HEK293 (cell line): ENCODE measurements at regions not wholly inside any gene's neighbourhood (a gene's known extent, or its start where the extent isn't known, plus 50 kb on each side); places are given as distances from the start of the nearest gene placed in this dataset.

ENCODE experiments used
- CTCF ChIA-PET: fragments of 350-600 bp; formaldehyde crosslinking; extraction: SDS; loops from one replicate; lab custom pipeline; 2021; ENCODE audit warnings: antibody characterized with exemption; lab: Yijun Ruan, JAX
- POLR2A ChIA-PET: fragments of 300-600 bp; formaldehyde crosslinking; extraction: SDS; loops from one replicate; lab custom pipeline; 2020; ENCODE audit warnings: antibody characterized with exemption, inconsistent platforms; lab: Yijun Ruan, JAX
- H3K27ac ChIP-seq: fragments of 200-500 bp; sonication (Bioruptor generic); 2 replicates; pipeline ENCODE4 v1.5.1; 2014; ENCODE audit warnings: low read depth, low read length, control low read depth, inconsistent platforms; ENCODE audit errors: extremely low read depth
- H3K36me3 ChIP-seq, 2 experiments: fragments of 200-500 bp in 1 of 2; sonication (Bioruptor generic) in 1 of 2; 1 replicate in 1 of 2; 2 replicates in 1 of 2; pipeline ENCODE4 v1.5.1; 2014 to 2017; ENCODE audit warnings: inconsistent platforms in 2 of 2, low read length in 2 of 2; ENCODE audit not compliant: control insufficient read depth in 2 of 2, insufficient read depth in 1 of 2
- H3K4me1 ChIP-seq: fragments of 200-500 bp; sonication (Bioruptor generic); 2 replicates; pipeline ENCODE4 v1.5.1; 2014; ENCODE audit warnings: mild to moderate bottlenecking, low read length, inconsistent platforms; ENCODE audit not compliant: control insufficient read depth, insufficient read depth
- H3K4me3 ChIP-seq: 2 replicates; pipeline ENCODE4 v1.5.1; 2011; ENCODE audit warnings: low read depth, mild to moderate bottlenecking, control low read depth, low read length, moderate library complexity
- H3K9me3 ChIP-seq: fragments of 200-500 bp; sonication (Bioruptor generic); 2 replicates; pipeline ENCODE4 v1.5.1; 2014; ENCODE audit warnings: low read depth, low read length, inconsistent platforms; ENCODE audit not compliant: control insufficient read depth, insufficient read depth
- AEBP2 ChIP-seq: fragments of 450-650 bp; formaldehyde crosslinking; IDR thresholded peaks from 2 replicates; pipeline ENCODE4 v1.5.1; 2016; ENCODE audit warnings: missing biosample characterization, missing genetic modification characterization, borderline replicate concordance
- BCL11B ChIP-seq: fragments of 450-650 bp; formaldehyde crosslinking; IDR thresholded peaks from 2 replicates; pipeline ENCODE4 v1.5.1; 2016; ENCODE audit warnings: low read depth, missing biosample characterization, missing genetic modification characterization
- EGR2 ChIP-seq: fragments of 450-650 bp; formaldehyde crosslinking; IDR thresholded peaks from 2 replicates; pipeline ENCODE4 v1.5.1; 2016; ENCODE audit warnings: low read depth, missing biosample characterization, missing genetic modification characterization
- GLI4 ChIP-seq: fragments of 450-650 bp; formaldehyde crosslinking; IDR thresholded peaks from 2 replicates; pipeline ENCODE4 v1.5.1; 2016; ENCODE audit warnings: missing biosample characterization, missing genetic modification characterization
- HOXA7 ChIP-seq: sonication (generic); formaldehyde crosslinking; IDR thresholded peaks from 2 replicates; pipeline ENCODE4 v1.8.1; 2022; ENCODE audit warnings: missing genetic modification reagents, borderline replicate concordance
- IKZF3 ChIP-seq: fragments of 450-650 bp; IDR thresholded peaks from 2 replicates; pipeline ENCODE4 v1.5.0; 2018; ENCODE audit warnings: missing biosample characterization, mild to moderate bottlenecking, missing genetic modification characterization, moderate library complexity
- PATZ1 ChIP-seq: fragments of 450-650 bp; formaldehyde crosslinking; IDR thresholded peaks from 2 replicates; pipeline ENCODE4 v1.5.1; 2016; ENCODE audit warnings: missing biosample characterization, missing genetic modification characterization
- SETDB1 ChIP-seq: IDR thresholded peaks from one replicate; pipeline ENCODE4 v1.6.1; 2017; ENCODE audit warnings: mild to moderate bottlenecking, low read length, moderate library complexity, mixed read lengths; ENCODE audit not compliant: insufficient read length
- SP3 ChIP-seq: fragments of 450-650 bp; formaldehyde crosslinking; IDR thresholded peaks from 2 replicates; pipeline ENCODE4 v1.5.1; 2016; ENCODE audit warnings: missing biosample characterization, missing genetic modification characterization
- TRIM28 ChIP-seq: IDR thresholded peaks from 2 replicates; pipeline ENCODE4 v1.6.1; 2011; ENCODE audit warnings: low read length, control low read depth, borderline replicate concordance
- ZBTB8A ChIP-seq: fragments of 450-650 bp; formaldehyde crosslinking; IDR thresholded peaks from 2 replicates; pipeline ENCODE4 v1.5.1; 2016; ENCODE audit warnings: missing biosample characterization, missing genetic modification characterization
- ZNF132 ChIP-seq: fragments of 450-650 bp; formaldehyde crosslinking; IDR thresholded peaks from 2 replicates; pipeline ENCODE4 v1.5.1; 2017; ENCODE audit warnings: missing biosample characterization, missing genetic modification characterization, borderline replicate concordance
- ZNF169 ChIP-seq: fragments of 450-650 bp; formaldehyde crosslinking; IDR thresholded peaks from 2 replicates; pipeline ENCODE4 v1.5.1; 2016; ENCODE audit warnings: missing biosample characterization, missing genetic modification characterization
- ZNF174 ChIP-seq: fragments of 450-650 bp; formaldehyde crosslinking; IDR thresholded peaks from 2 replicates; pipeline ENCODE4 v1.5.0; 2017; ENCODE audit warnings: missing biosample characterization, mild to moderate bottlenecking, missing genetic modification characterization
- ZNF248 ChIP-seq: fragments of 450-650 bp; formaldehyde crosslinking; IDR thresholded peaks from 2 replicates; pipeline ENCODE4 v1.5.1; 2017; ENCODE audit warnings: missing biosample characterization, missing genetic modification characterization
- ZNF280C ChIP-seq: fragments of 450-650 bp; formaldehyde crosslinking; IDR thresholded peaks from 2 replicates; pipeline ENCODE4 v1.5.1; 2016; ENCODE audit warnings: missing biosample characterization, missing genetic modification characterization
- ZNF311 ChIP-seq: fragments of 450-650 bp; formaldehyde crosslinking; IDR thresholded peaks from 2 replicates; pipeline ENCODE4 v1.5.1; 2017; ENCODE audit warnings: missing biosample characterization, missing genetic modification characterization, borderline replicate concordance
- ZNF324 ChIP-seq: fragments of 450-650 bp; formaldehyde crosslinking; IDR thresholded peaks from 2 replicates; pipeline ENCODE4 v1.5.1; 2016; ENCODE audit warnings: missing biosample characterization, missing genetic modification characterization
- ZNF341 ChIP-seq: fragments of 450-650 bp; formaldehyde crosslinking; IDR thresholded peaks from 2 replicates; pipeline ENCODE4; 2016; ENCODE audit warnings: low read depth, missing biosample characterization, missing genetic modification characterization
- ZNF398 ChIP-seq: fragments of 450-650 bp; formaldehyde crosslinking; IDR thresholded peaks from 2 replicates; pipeline ENCODE4 v1.5.1; 2017; ENCODE audit warnings: missing biosample characterization, missing genetic modification characterization
- ZNF473 ChIP-seq: fragments of 450-650 bp; formaldehyde crosslinking; IDR thresholded peaks from 2 replicates; pipeline ENCODE4 v1.5.1; 2017; ENCODE audit warnings: missing biosample characterization, missing genetic modification characterization
- ZNF510 ChIP-seq: fragments of 450-650 bp; formaldehyde crosslinking; IDR thresholded peaks from 2 replicates; pipeline ENCODE4 v1.5.1; 2018; ENCODE audit warnings: mild to moderate bottlenecking, missing genetic modification characterization, missing biosample characterization; ENCODE audit not compliant: insufficient replicate concordance
- ZNF530 ChIP-seq: fragments of 450-650 bp; formaldehyde crosslinking; IDR thresholded peaks from 2 replicates; pipeline ENCODE4 v1.5.1; 2016; ENCODE audit warnings: low read depth, missing biosample characterization, missing genetic modification characterization
- ZNF549 ChIP-seq: fragments of 450-650 bp; IDR thresholded peaks from 2 replicates; pipeline ENCODE4 v1.5.1; 2018; ENCODE audit warnings: missing biosample characterization, missing genetic modification characterization, mild to moderate bottlenecking, inconsistent platforms, moderate library complexity
- ZNF600 ChIP-seq: fragments of 450-650 bp; formaldehyde crosslinking; IDR thresholded peaks from 2 replicates; pipeline ENCODE4 v1.5.1; 2016; ENCODE audit warnings: missing biosample characterization, missing genetic modification characterization
- ZNF677 ChIP-seq: fragments of 450-650 bp; IDR thresholded peaks from 2 replicates; pipeline ENCODE4 v1.5.0; 2018; ENCODE audit warnings: missing biosample characterization, mild to moderate bottlenecking, missing genetic modification characterization, moderate library complexity
- ZNF704 ChIP-seq: fragments of 450-650 bp; formaldehyde crosslinking; IDR thresholded peaks from 2 replicates; pipeline ENCODE4 v1.5.1; 2016; ENCODE audit warnings: missing biosample characterization, missing genetic modification characterization
- ZNF747 ChIP-seq: fragments of 450-650 bp; formaldehyde crosslinking; IDR thresholded peaks from 2 replicates; pipeline ENCODE4 v1.5.1; 2016; ENCODE audit warnings: missing biosample characterization, missing genetic modification characterization
- ZNF776 ChIP-seq: fragments of 450-650 bp; formaldehyde crosslinking; IDR thresholded peaks from 2 replicates; pipeline ENCODE4 v1.5.0; 2017; ENCODE audit warnings: missing biosample characterization, missing genetic modification characterization, borderline replicate concordance

GRCh38 chr3:69613286-69613685, 126.0 kb upstream of the MITF start:
- TF ChIP-seq ZNF549 (no peak), ZNF132 (tag by site-specific recombination) (no peak), ZBTB8A (tag by site-specific recombination) (no peak), ZNF530 (tag by site-specific recombination) (no peak), IKZF3 (tag by site-specific recombination) (no peak), GLI4 (no peak), ZNF473 (tag by site-specific recombination) (no peak), ZNF747 (tag by site-specific recombination) (no peak), ZNF677 (tag by site-specific recombination) (no peak), ZNF311 (no peak), ZNF174 (tag by site-specific recombination) (no peak), HOXA7 (CRISPR knock-in tag) (no peak), ZNF776 (tag by site-specific recombination) (no peak), BCL11B (no peak), TRIM28 (no peak), ZNF600 (tag by site-specific recombination) (no peak)
- no peaks in the 10 kb centered on the region for H3K4me1 ChIP-seq
- no peaks in the 10 kb centered on the region for H3K36me3 ChIP-seq
- POLR2A ChIA-PET, result no interaction called here
- no peak overlapping the region for H3K4me3 ChIP-seq
- H3K9me3 ChIP-seq, result no peaks in the 10 kb centered on the region
- H3K27ac ChIP-seq, result no peak overlapping the region
- CTCF ChIA-PET, result no interaction called here

- Histone ChIP-seq H3K27ac (no peak overlapping the region), H3K4me1 (no peaks in the 10 kb centered on the region), H3K4me3 (no peak overlapping the region), H3K9me3 (no peaks in the 10 kb centered on the region), H3K36me3 (no peaks in the 10 kb centered on the region)
- ChIA-PET CTCF (no interaction called here), POLR2A (no interaction called here)
- no peak for TF ChIP-seq ZNF398
- no peak for TF ChIP-seq ZNF704 (tag by site-specific recombination)
- no peak for TF ChIP-seq ZNF510 (tag by site-specific recombination)
- no peak for TF ChIP-seq ZNF324 (tag by site-specific recombination)
- no peak for TF ChIP-seq ZNF341 (tag by site-specific recombination)
- no peak for TF ChIP-seq EGR2 (tag by site-specific recombination)
- no peak for TF ChIP-seq SETDB1
- no peak for TF ChIP-seq ZNF280C (tag by site-specific recombination)
- no peak for TF ChIP-seq SP3 (tag by site-specific recombination)
- no peak for TF ChIP-seq ZNF248 (tag by site-specific recombination)
- TF ChIP-seq PATZ1 (tag by site-specific recombination), result no peak
- TF ChIP-seq ZNF169 (tag by site-specific recombination), result no peak
- TF ChIP-seq AEBP2, result no peak
Measured at GRCh38 chr3:69612791-69613190, 126.5 kb upstream of the MITF start.
